Activated CD8-positive, alpha-beta memory T cell treated with anti-CD3 and anti-CD28 coated beads for 24 hours (primary cell): ENCODE measurements at regions not wholly inside any gene's neighbourhood (a gene's known extent, or its start where the extent isn't known, plus 50 kb on each side); places are given as distances from the start of the nearest gene placed in this dataset.
A peak's percentile ranks its signal among the peaks of the same experiment; 100 is the strongest.
"Not testable (repeated sequence)": the region's sequence is repeated elsewhere in the genome, so short reads cannot be mapped to it uniquely, and the experiment has no call there.

Source experiments
- DNase-seq: peaks from one replicate; pipeline ENCODE4 v3.0.0-alpha.2; 2020

GRCh38 chrX:879756-880698, 249.4 kb downstream of the SHOX start:
- DNase-seq: not testable (repeated sequence)

- DNase-seq: no peak
Measured at GRCh38 chrX:874061-874460, 243.5 kb downstream of the SHOX start.

- no peak for DNase-seq
Measured at GRCh38 chrX:873016-873415, 242.4 kb downstream of the SHOX start.

- no peak for DNase-seq
Measured at GRCh38 chrX:872090-872489, 241.5 kb downstream of the SHOX start.

GRCh38 chrX:871626-872025, 241.0 kb downstream of the SHOX start:
- no peak for DNase-seq

- DNase-seq: no peak
Measured at GRCh38 chrX:867966-868647, 237.5 kb downstream of the SHOX start.

GRCh38 chrX:867502-867901, 236.9 kb downstream of the SHOX start:
- no peak for DNase-seq

- DNase-seq: no peak
Measured at GRCh38 chrX:866441-866990, 235.9 kb downstream of the SHOX start.

- no peak for DNase-seq
Measured at GRCh38 chrX:865422-865821, 234.8 kb downstream of the SHOX start.

- peak; percentile 19 for DNase-seq
Measured at GRCh38 chrX:861921-862320, 231.3 kb downstream of the SHOX start.

- peak; percentile 17 for DNase-seq
Measured at GRCh38 chrX:861340-861890, 230.8 kb downstream of the SHOX start.

GRCh38 chrX:859329-859728, 228.7 kb downstream of the SHOX start:
- no peak for DNase-seq

GRCh38 chrX:858542-859078, 228.0 kb downstream of the SHOX start:
- no peak for DNase-seq

GRCh38 chrX:857376-857775, 226.8 kb downstream of the SHOX start:
- DNase-seq: no peak

GRCh38 chrX:856566-857290, 226.1 kb downstream of the SHOX start:
- no peak for DNase-seq

- no peak for DNase-seq
Measured at GRCh38 chrX:853304-853703, 222.7 kb downstream of the SHOX start.

GRCh38 chrX:850471-850916, 219.9 kb downstream of the SHOX start:
- no peak for DNase-seq

GRCh38 chrX:848386-848785, 217.8 kb downstream of the SHOX start:
- no peak for DNase-seq

- DNase-seq: no peak
Measured at GRCh38 chrX:843306-843705, 212.7 kb downstream of the SHOX start.

GRCh38 chrX:840556-840955, 210.0 kb downstream of the SHOX start:
- DNase-seq: no peak

- not testable (repeated sequence) for DNase-seq
Measured at GRCh38 chrX:838666-839065, 208.1 kb downstream of the SHOX start.

GRCh38 chrX:835857-836256, 205.3 kb downstream of the SHOX start:
- DNase-seq: not testable (repeated sequence)
